Activated CD8-positive, alpha-beta memory T cell treated with anti-CD3 and anti-CD28 coated beads, Interleukin-2, amount 50 U/mL, for 24 hours (primary cell): ENCODE measurements at regions not wholly inside any gene's neighbourhood (a gene's known extent, or its start where the extent isn't known, plus 50 kb on each side); places are given as distances from the start of the nearest gene placed in this dataset.

Source experiments
- DNase-seq: peaks from one replicate; pipeline ENCODE4 v3.0.0-alpha.2; 2020; ENCODE audit errors: extremely low read depth

GRCh38 chr14:104356020-104356737, 217.8 kb downstream of the KIF26A start:
- DNase-seq: no peak

- DNase-seq: no peak
Observed at GRCh38 chr14:104356738-104357688, 218.6 kb downstream of the KIF26A start.

GRCh38 chr14:104357689-104358527, 219.5 kb downstream of the KIF26A start:
- no peak for DNase-seq

- DNase-seq: no peak
Observed at GRCh38 chr14:104358528-104359300, 220.3 kb downstream of the KIF26A start.

GRCh38 chr14:104359301-104359968, 220.1 kb upstream of the C14orf180 start:
- no peak for DNase-seq

GRCh38 chr14:104359969-104360442, 219.6 kb upstream of the C14orf180 start:
- no peak for DNase-seq

GRCh38 chr14:104360501-104360900, 219.1 kb upstream of the C14orf180 start:
- no peak for DNase-seq

GRCh38 chr14:104361101-104361591, 218.4 kb upstream of the C14orf180 start:
- no peak for DNase-seq

- DNase-seq: no peak
Observed at GRCh38 chr14:104361921-104362681, 217.5 kb upstream of the C14orf180 start.

GRCh38 chr14:104362761-104363605, 216.6 kb upstream of the C14orf180 start:
- DNase-seq: no peak

GRCh38 chr14:104363891-104364760, 215.4 kb upstream of the C14orf180 start:
- DNase-seq: no peak

GRCh38 chr14:104364830-104365229, 214.7 kb upstream of the C14orf180 start:
- DNase-seq: no peak

- DNase-seq: no peak
Observed at GRCh38 chr14:104366931-104367865, 212.4 kb upstream of the C14orf180 start.

GRCh38 chr14:104367866-104368750, 211.5 kb upstream of the C14orf180 start:
- no peak for DNase-seq

GRCh38 chr14:104368751-104369100, 210.8 kb upstream of the C14orf180 start:
- DNase-seq: no peak

- no peak for DNase-seq
Observed at GRCh38 chr14:104369208-104369607, 210.4 kb upstream of the C14orf180 start.
